ENCODE measurements at regions not wholly inside any gene's neighbourhood (a gene's known extent, or its start where the extent isn't known, plus 50 kb on each side); places are given as distances from the start of the nearest gene placed in this dataset.

- TF ChIP-seq USF2 (IDR thresholded peaks at IDR 0.05; ENCODE audit: low read length) (no peak), POLR2AphosphoS5 (IDR thresholded peaks at IDR 0.05; ENCODE audit: low read depth, low read length) (no peak)
Measured at GRCh38 chr13:76552041-76552772, 334.0 kb downstream of the KCTD12 start (continued).

Measured in H1 (cell line).